ENCODE measurements at regions not wholly inside any gene's neighbourhood (a gene's known extent, or its start where the extent isn't known, plus 50 kb on each side); places are given as distances from the start of the nearest gene placed in this dataset.

- Histone ChIP-seq H2AFZ (no peak overlapping the region), H3K9me2 (ENCODE audit: insufficient read depth) (no peaks in the 10 kb centered on the region), H3K9ac (no peak overlapping the region), H3K79me2 (ENCODE audit: insufficient read depth) (no peaks in the 10 kb centered on the region), H3K4me3 (no peak overlapping the region), H3K9me3 (ENCODE audit: low read depth) (no peaks in the 10 kb centered on the region), H3K4me1 (ENCODE audit: insufficient read depth) (no peaks in the 10 kb centered on the region), H3F3A (ENCODE audit: insufficient read depth) (no peaks in the 10 kb centered on the region), H3K27ac (no peak overlapping the region), H3K36me3 (ENCODE audit: low read depth) (no peaks in the 10 kb centered on the region), H3K27me3 (replicated peaks; ENCODE audit: insufficient read depth) (peaks cover 49% of the 10 kb centered on the region), H3K4me2 (ENCODE audit: unreplicated experiment) (no peak overlapping the region), H4K20me1 (ENCODE audit: insufficient read depth) (no peaks in the 10 kb centered on the region)
- WGBS, 2 experiments (ENCODE audit: low coverage in 1 of 2, low lambda C conversion rate in 2 of 2, missing lambda C conversion rate in 2 of 2): 63 to 66% methylated on average over 7 of the region's 7 CpGs
- TF ChIP-seq EZH2 (IDR thresholded peaks at IDR 0.05; ENCODE audit: insufficient read depth, poor library complexity, severe bottlenecking) (no peak), EZH2phosphoT487 (IDR thresholded peaks at IDR 0.05; ENCODE audit: insufficient read depth, low read depth) (no peak)
- no peak for DNase-seq
- in situ Hi-C loops (cut with MboI): no loop called here
Measured at GRCh38 chr11:113567097-113567496, 91.9 kb upstream of the DRD2 start.

DNA sequence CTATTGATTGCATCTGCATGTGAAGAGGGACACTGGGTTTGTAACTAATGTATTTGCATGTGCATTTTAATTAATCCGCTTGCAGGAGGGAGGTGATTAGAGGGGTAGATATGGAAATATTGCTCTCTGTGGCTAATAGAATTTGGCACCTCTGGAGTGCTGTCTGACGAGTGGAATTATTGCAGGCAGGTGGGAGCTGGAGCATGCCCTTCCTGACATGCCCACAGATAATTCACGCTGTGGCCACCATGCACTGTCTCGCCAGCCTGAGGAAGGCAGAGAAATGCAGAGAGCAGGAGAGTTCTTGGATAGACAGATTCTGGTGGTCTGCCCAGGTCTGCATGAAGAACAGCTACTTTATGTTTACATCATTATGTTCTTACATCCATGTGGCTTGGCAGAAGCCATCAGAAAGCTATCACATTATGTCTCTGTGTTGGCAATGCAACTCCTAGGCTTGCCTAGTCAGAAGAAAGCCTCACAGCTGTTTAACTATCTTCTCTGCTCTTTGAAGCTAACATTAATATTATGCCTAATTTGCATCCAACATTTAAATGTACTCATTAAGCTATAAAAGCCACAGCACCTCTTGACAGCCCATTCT is 89.4 kb upstream of the DRD2 start:
- no peak for DNase-seq
- no peaks in the 10 kb centered on the region for H4K20me1 ChIP-seq (ENCODE audit: insufficient read depth)
- no peaks in the 10 kb centered on the region for H3K79me2 ChIP-seq (ENCODE audit: insufficient read depth)
- H3K9me3 ChIP-seq (ENCODE audit: low read depth): no peaks in the 10 kb centered on the region
- no peaks in the 10 kb centered on the region for H3K36me3 ChIP-seq (ENCODE audit: low read depth)
- H3K4me1 ChIP-seq (ENCODE audit: insufficient read depth): no peaks in the 10 kb centered on the region
- H3K9ac ChIP-seq: no peak overlapping the region
- 44 to 53% methylated on average over 4 of the region's 4 CpGs for WGBS, 2 experiments (ENCODE audit: low coverage in 1 of 2, low lambda C conversion rate in 2 of 2, missing lambda C conversion rate in 2 of 2)
- no peak overlapping the region for H3K27ac ChIP-seq
- no peaks in the 10 kb centered on the region for H3K9me2 ChIP-seq (ENCODE audit: insufficient read depth)
- TF ChIP-seq EZH2phosphoT487 (IDR thresholded peaks at IDR 0.05; ENCODE audit: insufficient read depth, low read depth) (no peak), EZH2 (IDR thresholded peaks at IDR 0.05; ENCODE audit: insufficient read depth, poor library complexity, severe bottlenecking) (no peak)
- peaks cover 50% of the 10 kb centered on the region for H3K27me3 ChIP-seq (replicated peaks; ENCODE audit: insufficient read depth)
- no peak overlapping the region for H2AFZ ChIP-seq
- H3F3A ChIP-seq (ENCODE audit: insufficient read depth): no peaks in the 10 kb centered on the region
- no peak overlapping the region for H3K4me2 ChIP-seq (ENCODE audit: unreplicated experiment)
- in situ Hi-C loops (cut with MboI): no loop called here
- H3K4me3 ChIP-seq: no peak overlapping the region

GRCh38 chr11:113563766-113564526 is 88.7 kb upstream of the DRD2 start:
- no peak overlapping the region for H2AFZ ChIP-seq
- no peaks in the 10 kb centered on the region for H3K36me3 ChIP-seq (ENCODE audit: low read depth)
- H3K4me1 ChIP-seq (ENCODE audit: insufficient read depth): no peaks in the 10 kb centered on the region
- H3K4me3 ChIP-seq: no peak overlapping the region
- H3K4me2 ChIP-seq (ENCODE audit: unreplicated experiment): no peak overlapping the region
- TF ChIP-seq EZH2phosphoT487 (IDR thresholded peaks at IDR 0.05; ENCODE audit: insufficient read depth, low read depth): no peak
- no peak for TF ChIP-seq EZH2 (IDR thresholded peaks at IDR 0.05; ENCODE audit: insufficient read depth, poor library complexity, severe bottlenecking)
- no peaks in the 10 kb centered on the region for H3K9me2 ChIP-seq (ENCODE audit: insufficient read depth)
- no peak overlapping the region for H3K9ac ChIP-seq
- in situ Hi-C loops (cut with MboI): no loop called here
- H3K27me3 ChIP-seq (replicated peaks; ENCODE audit: insufficient read depth): peaks cover 50% of the 10 kb centered on the region
- DNase-seq: peak; percentile 15
- H3F3A ChIP-seq (ENCODE audit: insufficient read depth): no peaks in the 10 kb centered on the region
- H3K27ac ChIP-seq: no peak overlapping the region
- H3K79me2 ChIP-seq (ENCODE audit: insufficient read depth): no peaks in the 10 kb centered on the region
- no peaks in the 10 kb centered on the region for H4K20me1 ChIP-seq (ENCODE audit: insufficient read depth)
- H3K9me3 ChIP-seq (ENCODE audit: low read depth): no peaks in the 10 kb centered on the region
- WGBS, 2 experiments (ENCODE audit: low coverage in 1 of 2, low lambda C conversion rate in 2 of 2, missing lambda C conversion rate in 2 of 2): 67 to 69% methylated on average over 3 of the region's 3 CpGs

- no peak overlapping the region for H3K4me3 ChIP-seq
- in situ Hi-C loops (cut with MboI): no loop called here
- no peaks in the 10 kb centered on the region for H4K20me1 ChIP-seq (ENCODE audit: insufficient read depth)
- H3K27me3 ChIP-seq (replicated peaks; ENCODE audit: insufficient read depth): peaks cover 43% of the 10 kb centered on the region
- no peaks in the 10 kb centered on the region for H3K36me3 ChIP-seq (ENCODE audit: low read depth)
- no peaks in the 10 kb centered on the region for H3F3A ChIP-seq (ENCODE audit: insufficient read depth)
- H3K4me2 ChIP-seq (ENCODE audit: unreplicated experiment): no peak overlapping the region
- no peak overlapping the region for H3K27ac ChIP-seq
- no peak overlapping the region for H3K9ac ChIP-seq
- H3K9me3 ChIP-seq (ENCODE audit: low read depth): no peaks in the 10 kb centered on the region
- no peaks in the 10 kb centered on the region for H3K9me2 ChIP-seq (ENCODE audit: insufficient read depth)
- TF ChIP-seq EZH2phosphoT487 (IDR thresholded peaks at IDR 0.05; ENCODE audit: insufficient read depth, low read depth): no peak
- TF ChIP-seq EZH2 (IDR thresholded peaks at IDR 0.05; ENCODE audit: insufficient read depth, poor library complexity, severe bottlenecking): no peak
- no peak overlapping the region for H2AFZ ChIP-seq
- H3K4me1 ChIP-seq (ENCODE audit: insufficient read depth): no peaks in the 10 kb centered on the region
- 56 to 62% methylated on average over 9 of the region's 9 CpGs for WGBS, 2 experiments (ENCODE audit: low coverage in 1 of 2, low lambda C conversion rate in 2 of 2, missing lambda C conversion rate in 2 of 2)
- H3K79me2 ChIP-seq (ENCODE audit: insufficient read depth): no peaks in the 10 kb centered on the region
- DNase-seq: peak; percentile 22
Measured at GRCh38 chr11:113562981-113563461, 87.8 kb upstream of the DRD2 start.

Data from GM23248 (cell line).